Gastrocnemius medialis (tissue), 4 donors: ENCODE measurements at regions not wholly inside any gene's neighbourhood (a gene's known extent, or its start where the extent isn't known, plus 50 kb on each side); places are given as distances from the start of the nearest gene placed in this dataset.
"Not testable (repeated sequence)": the region's sequence is repeated elsewhere in the genome, so short reads cannot be mapped to it uniquely, and the experiment has no call there.

Experiments
- ATAC-seq, 2 donors: fragments of 150-250 bp; one replicate each; pipeline ENCODE4 v1.9.1; 2016
- DNase-seq, 2 donors: peaks; one replicate each; pipeline ENCODE4 v3.0.0-alpha.2; 2019
- H3K27ac ChIP-seq, 4 donors: fragments of 200-600 bp; sonication (generic); 1 replicate in 1 of 4; 2 replicates in 3 of 4; pipeline ENCODE4 v1.5.1; 2016 to 2018; ENCODE audit warnings: mild to moderate bottlenecking in 2 of 4, moderate library complexity in 1 of 4
- H3K27me3 ChIP-seq, 3 donors: fragments of 200-600 bp; sonication (generic) in 2 of 3; 1 replicate in 1 of 3; 2 replicates in 2 of 3; pipeline versions ENCODE4 v1.5.1 to v1.6.0; 2016 to 2019; ENCODE audit warnings: mild to moderate bottlenecking in 1 of 3, moderate library complexity in 1 of 3
- H3K36me3 ChIP-seq, 2 donors: fragments of 200-600 bp; sonication (generic) in 1 of 2; one replicate each; pipeline ENCODE4 v1.5.1; 2017 to 2018
- H3K4me1 ChIP-seq, 2 donors: fragments of 200-600 bp; sonication (generic) in 1 of 2; one replicate each; pipeline ENCODE4 v1.5.1; 2016 to 2017; ENCODE audit warnings: mild to moderate bottlenecking in 2 of 2
- H3K4me3 ChIP-seq, 4 donors: fragments of 200-600 bp; sonication (generic) in 3 of 4; 1 replicate in 1 of 4; 2 replicates in 3 of 4; pipeline ENCODE4 v1.5.1; 2016 to 2019; ENCODE audit warnings: mild to moderate bottlenecking in 2 of 4
- H3K9me3 ChIP-seq, 3 donors: fragments of 200-600 bp; sonication (generic) in 2 of 3; 1 replicate in 1 of 3; 2 replicates in 2 of 3; pipeline ENCODE4 v1.5.1; 2016 to 2019
- POLR2A ChIP-seq, 2 donors: fragments of 450-650 bp; IDR thresholded peaks; one replicate each; pipeline ENCODE4 v1.6.1; 2017; ENCODE audit warnings: antibody characterized with exemption in 2 of 2, mild to moderate bottlenecking in 2 of 2, moderate library complexity in 2 of 2
- in situ Hi-C, 4 donors: fragments of 200-750 bp; cut with MboI; loops; one replicate each; pipeline versions ENCODE4 v1.15.0 to v1.8.0; 2017; ENCODE audit warnings: low sequenced_read_pairs in 4 of 4
- intact Hi-C: fragments of 100-400 bp; cut with DNase I; formaldehyde crosslinking; loops from one replicate; pipeline ENCODE4 v1.15.1; 2023; ENCODE audit warnings: low total_unique reads
- TF ChIP-seq, protein P1 (sequence below), 5 experiments: fragments of 450-650 bp in 3 of 5; fragments of 200-600 bp in 2 of 5; sonication (generic) in 2 of 5; IDR thresholded peaks in 4 of 5; conservative IDR thresholded peaks in 1 of 5; 1 replicate in 4 of 5; 2 replicates in 1 of 5; pipeline ENCODE4 v1.5.1; 2016 to 2019; ENCODE audit warnings: antibody characterized with exemption in 5 of 5, mild to moderate bottlenecking in 3 of 5, moderate library complexity in 3 of 5

DNA sequence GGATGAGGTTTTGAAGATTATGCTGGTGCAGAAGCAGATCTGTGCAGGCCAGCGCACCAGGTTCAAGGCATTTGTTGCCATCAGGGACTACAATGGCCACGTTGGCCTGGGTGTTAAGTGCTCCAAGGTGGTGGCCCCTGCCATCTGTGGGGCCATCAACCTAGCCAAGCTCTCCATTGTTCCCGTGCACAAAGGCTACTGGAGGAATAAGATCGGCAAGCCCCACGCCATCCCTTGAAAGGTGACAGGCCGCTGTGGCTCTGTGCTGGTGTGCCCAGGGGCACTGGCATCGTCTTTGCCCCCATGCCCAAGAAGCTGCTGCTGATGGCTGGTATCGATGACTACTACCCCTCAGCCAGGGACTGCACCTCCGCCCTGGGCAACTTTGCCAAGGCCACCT is 142.5 kb downstream of the SPATA31D1 start:
- no peaks in the 10 kb centered on the region for H3K4me1 ChIP-seq
- H3K27ac ChIP-seq, result no peak overlapping the region
- H3K4me3 ChIP-seq, result no peak overlapping the region
- in situ Hi-C loops (no loop called here), intact Hi-C loops (no loop called here)
- DNase-seq, result no peak
- no peaks in the 10 kb centered on the region for H3K27me3 ChIP-seq
- no peaks in the 10 kb centered on the region for H3K9me3 ChIP-seq
- no peaks in the 10 kb centered on the region for H3K36me3 ChIP-seq
- ATAC-seq, result no peak
- TF ChIP-seq POLR2A (IDR thresholded peaks at IDR 0.05), result no peak
- TF ChIP-seq, protein P1, sequence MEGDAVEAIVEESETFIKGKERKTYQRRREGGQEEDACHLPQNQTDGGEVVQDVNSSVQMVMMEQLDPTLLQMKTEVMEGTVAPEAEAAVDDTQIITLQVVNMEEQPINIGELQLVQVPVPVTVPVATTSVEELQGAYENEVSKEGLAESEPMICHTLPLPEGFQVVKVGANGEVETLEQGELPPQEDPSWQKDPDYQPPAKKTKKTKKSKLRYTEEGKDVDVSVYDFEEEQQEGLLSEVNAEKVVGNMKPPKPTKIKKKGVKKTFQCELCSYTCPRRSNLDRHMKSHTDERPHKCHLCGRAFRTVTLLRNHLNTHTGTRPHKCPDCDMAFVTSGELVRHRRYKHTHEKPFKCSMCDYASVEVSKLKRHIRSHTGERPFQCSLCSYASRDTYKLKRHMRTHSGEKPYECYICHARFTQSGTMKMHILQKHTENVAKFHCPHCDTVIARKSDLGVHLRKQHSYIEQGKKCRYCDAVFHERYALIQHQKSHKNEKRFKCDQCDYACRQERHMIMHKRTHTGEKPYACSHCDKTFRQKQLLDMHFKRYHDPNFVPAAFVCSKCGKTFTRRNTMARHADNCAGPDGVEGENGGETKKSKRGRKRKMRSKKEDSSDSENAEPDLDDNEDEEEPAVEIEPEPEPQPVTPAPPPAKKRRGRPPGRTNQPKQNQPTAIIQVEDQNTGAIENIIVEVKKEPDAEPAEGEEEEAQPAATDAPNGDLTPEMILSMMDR (IDR thresholded peaks at IDR 0.05 in 4 of 5, conservative IDR thresholded peaks at IDR 0.05 in 1 of 5), result no peak

DNA sequence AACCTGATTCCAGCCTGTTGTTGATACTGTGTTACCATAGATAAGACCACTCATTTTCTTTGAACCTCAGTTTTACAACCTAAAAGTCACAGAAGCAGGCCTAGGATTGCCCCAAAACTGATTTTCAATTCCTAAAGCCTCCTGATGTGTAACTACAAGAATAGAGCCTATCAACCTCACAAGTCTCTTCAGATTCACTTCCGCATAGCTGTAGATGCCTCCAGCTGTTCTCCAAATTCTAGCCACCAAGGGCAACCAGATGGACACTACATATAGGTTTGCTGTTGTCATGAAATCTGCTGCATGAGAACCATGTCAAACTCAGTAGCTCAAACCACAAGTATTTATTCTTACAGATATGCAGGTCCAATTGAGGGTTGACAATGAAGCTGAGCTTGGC is 143.5 kb downstream of the SPATA31D1 start:
- Histone ChIP-seq H3K36me3 (no peaks in the 10 kb centered on the region), H3K27ac (no peak overlapping the region), H3K4me3 (no peak overlapping the region), H3K4me1 (no peaks in the 10 kb centered on the region), H3K9me3 (no peaks in the 10 kb centered on the region), H3K27me3 (no peaks in the 10 kb centered on the region)
- TF ChIP-seq, protein P1 (IDR thresholded peaks at IDR 0.05 in 4 of 5, conservative IDR thresholded peaks at IDR 0.05 in 1 of 5), result no peak
- no peak for TF ChIP-seq POLR2A (IDR thresholded peaks at IDR 0.05)
- DNase-seq (no peak), ATAC-seq (no peak)
- intact Hi-C loops (no loop called here), in situ Hi-C loops (no loop called here)

DNA sequence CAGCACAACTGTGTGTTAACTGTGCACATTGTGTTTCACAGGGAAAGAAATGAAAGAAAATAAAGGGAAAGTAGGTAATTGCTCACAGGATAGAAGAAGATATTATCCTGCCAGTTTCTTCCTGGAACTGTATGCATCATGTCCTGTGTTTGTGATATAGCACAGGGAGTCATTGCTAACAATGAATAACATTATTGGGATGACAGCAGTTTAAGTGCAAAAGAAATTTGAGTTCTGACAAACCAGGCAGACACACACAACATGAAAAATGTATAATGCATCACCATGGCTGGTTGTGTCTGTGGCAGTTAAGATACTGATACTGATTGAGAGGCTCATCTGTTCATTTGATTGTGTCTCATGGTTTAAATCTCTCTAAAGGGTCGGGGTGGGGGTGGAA is 145.4 kb downstream of the SPATA31D1 start:
- H3K27ac ChIP-seq, result no peak overlapping the region
- no peaks in the 10 kb centered on the region for H3K36me3 ChIP-seq
- in situ Hi-C loops, result no loop called here
- H3K4me3 ChIP-seq, result no peak overlapping the region
- ATAC-seq (no peak), DNase-seq (no peak)
- intact Hi-C loops, result no loop called here
- TF ChIP-seq POLR2A (IDR thresholded peaks at IDR 0.05), result no peak
- TF ChIP-seq, protein P1 (IDR thresholded peaks at IDR 0.05 in 4 of 5, conservative IDR thresholded peaks at IDR 0.05 in 1 of 5), result no peak
- H3K4me1 ChIP-seq, result no peaks in the 10 kb centered on the region
- no peaks in the 10 kb centered on the region for H3K9me3 ChIP-seq
- H3K27me3 ChIP-seq, result no peaks in the 10 kb centered on the region

DNA sequence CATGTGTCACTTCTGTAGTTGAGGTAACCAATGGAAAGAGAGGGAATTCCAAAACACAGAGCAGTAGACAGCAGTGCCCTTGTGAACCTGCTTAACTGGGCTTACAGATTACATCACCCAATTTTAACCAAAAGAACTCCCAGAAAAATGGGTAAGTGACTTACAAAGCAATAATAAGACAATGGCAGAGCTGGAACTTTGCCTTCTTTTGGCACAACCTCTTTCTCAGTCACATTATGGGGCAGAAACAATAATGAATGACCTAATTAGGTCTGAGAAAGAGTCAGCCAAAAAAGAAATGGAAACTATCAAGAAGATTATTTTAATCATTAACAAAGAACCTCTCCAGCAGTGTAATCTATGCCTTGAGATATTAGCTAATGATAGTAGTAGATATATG is 146.5 kb downstream of the SPATA31D1 start:
- no peaks in the 10 kb centered on the region for H3K4me1 ChIP-seq
- in situ Hi-C loops (no loop called here), intact Hi-C loops (no loop called here)
- TF ChIP-seq POLR2A (IDR thresholded peaks at IDR 0.05), result no peak
- TF ChIP-seq, protein P1 (IDR thresholded peaks at IDR 0.05 in 4 of 5, conservative IDR thresholded peaks at IDR 0.05 in 1 of 5), result no peak
- ATAC-seq (no peak), DNase-seq (no peak)
- no peaks in the 10 kb centered on the region for H3K36me3 ChIP-seq
- no peaks in the 10 kb centered on the region for H3K27me3 ChIP-seq
- no peak overlapping the region for H3K27ac ChIP-seq
- H3K4me3 ChIP-seq, result no peak overlapping the region
- H3K9me3 ChIP-seq, result no peaks in the 10 kb centered on the region

DNA sequence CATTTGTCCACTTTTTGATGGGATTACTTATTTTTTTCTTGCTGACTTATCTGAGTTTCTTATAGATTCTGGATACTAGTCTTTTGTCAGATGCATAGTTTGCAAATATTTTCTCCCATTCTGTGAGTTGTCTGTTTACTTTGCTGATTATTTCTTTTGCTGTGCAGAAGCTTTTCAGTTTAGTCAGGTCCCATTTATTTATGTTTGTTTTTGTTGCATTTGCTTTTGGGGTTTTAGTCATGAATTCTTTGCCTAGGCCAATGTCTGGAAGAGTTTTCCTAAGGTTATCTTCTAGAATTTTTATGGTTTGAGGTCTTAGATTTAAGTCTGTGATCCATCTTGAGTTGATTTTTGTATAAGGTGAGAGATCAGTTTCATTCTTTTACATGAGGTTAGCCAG is 149.5 kb downstream of the SPATA31D1 start:
- H3K27ac ChIP-seq, ATAC-seq, in situ Hi-C loops, H3K36me3 ChIP-seq, DNase-seq, H3K4me1 ChIP-seq, H3K27me3 ChIP-seq, H3K4me3 ChIP-seq, intact Hi-C loops, H3K9me3 ChIP-seq: not testable (repeated sequence)
